ENCODE measurements at regions not wholly inside any gene's neighbourhood (a gene's known extent, or its start where the extent isn't known, plus 50 kb on each side); places are given as distances from the start of the nearest gene placed in this dataset.

DNA sequence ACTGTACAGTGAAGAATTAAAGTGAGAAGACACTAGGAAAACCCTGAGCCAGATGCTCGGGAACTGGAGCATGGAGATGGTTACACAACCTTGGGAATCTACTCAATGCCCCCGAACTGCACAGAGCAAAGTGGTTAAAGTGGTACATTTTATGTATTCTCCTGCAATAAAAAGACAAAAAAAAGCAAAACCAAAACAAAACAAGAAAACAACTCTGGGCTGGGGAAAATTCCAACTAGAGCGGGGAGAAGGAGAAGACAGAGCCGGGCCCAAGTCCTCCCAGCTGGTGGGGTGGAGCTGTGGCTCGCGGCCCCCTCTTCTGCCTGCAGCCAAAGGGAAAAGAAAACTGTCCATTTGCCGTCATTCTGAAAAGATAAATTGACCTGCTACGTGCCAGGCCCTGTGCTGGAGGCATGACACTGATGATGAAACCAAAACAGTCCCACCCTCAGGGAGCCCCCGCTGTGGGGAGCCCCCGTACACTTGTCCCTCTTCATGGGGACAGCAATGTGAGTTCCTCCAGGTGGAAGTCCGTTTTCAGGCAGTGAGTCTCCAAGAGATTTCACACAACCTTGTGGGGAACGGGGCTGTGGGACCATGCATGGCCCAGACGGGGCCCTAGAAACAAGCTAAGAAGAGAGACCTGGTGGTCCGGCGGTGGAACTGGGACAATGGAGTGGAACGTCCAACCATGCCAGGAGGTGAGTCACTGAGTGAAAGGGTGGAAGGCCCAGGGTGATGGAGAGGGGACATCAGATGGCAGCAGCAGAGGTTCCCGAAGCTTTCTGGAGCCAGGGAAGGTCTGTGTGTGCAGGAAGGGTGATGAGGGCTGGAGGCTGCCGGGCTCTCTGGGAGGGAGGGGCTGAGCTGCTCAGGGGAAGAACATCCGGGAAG, 114.8 kb upstream of the COL5A1 start:
- Mint-ChIP-seq H3K9me3 (peaks cover 41% of the 10 kb centered on the region), H3K4me3 (no peak overlapping the region), H3K27ac (no peak overlapping the region), H3K36me3 (no peaks in the 10 kb centered on the region), H3K27me3 (ENCODE audit: insufficient read depth, low read depth) (peaks cover 16% of the 10 kb centered on the region), H3K4me1 (peaks cover 3% of the 10 kb centered on the region)
- Histone ChIP-seq H3K4me3 (no peak overlapping the region), H2AFZ (replicated peaks) (no peak overlapping the region), H3K9ac (no peak overlapping the region), H3K4me1 (no peaks in the 10 kb centered on the region), H4K20me1 (ENCODE audit: low read depth) (no peaks in the 10 kb centered on the region), H3K4me2 (no peak overlapping the region), H3K36me3 (no peaks in the 10 kb centered on the region), H3K27ac (no peak overlapping the region), H3K27me3 (no peaks in the 10 kb centered on the region), H3K79me2 (ENCODE audit: low read depth) (no peaks in the 10 kb centered on the region), H3F3A (ENCODE audit: low read depth) (no peaks in the 10 kb centered on the region), H3K9me3 (ENCODE audit: low read depth) (no peaks in the 10 kb centered on the region)
- DNase-seq (ENCODE audit: low spot score), result no peak
- TF ChIP-seq EZH2 (IDR thresholded peaks at IDR 0.05) (no peak), CTCF (IDR thresholded peaks at IDR 0.05) (no peak), EZH2phosphoT487 (IDR thresholded peaks at IDR 0.05) (no peak)

GRCh38 chr9:134530724-134531123, 110.9 kb upstream of the COL5A1 start:
- Mint-ChIP-seq H3K36me3 (no peaks in the 10 kb centered on the region), H3K27ac (no peak overlapping the region), H3K4me3 (no peak overlapping the region), H3K27me3 (ENCODE audit: insufficient read depth, low read depth) (peaks cover 10% of the 10 kb centered on the region), H3K4me1 (no peaks in the 10 kb centered on the region), H3K9me3 (peaks cover 36% of the 10 kb centered on the region)
- no peak overlapping the region for H2AFZ ChIP-seq (replicated peaks)
- H3K4me2 ChIP-seq, result no peak overlapping the region
- no peaks in the 10 kb centered on the region for H3K79me2 ChIP-seq (ENCODE audit: low read depth)
- DNase-seq (ENCODE audit: low spot score), result no peak
- H3F3A ChIP-seq (ENCODE audit: low read depth), result no peaks in the 10 kb centered on the region
- no peaks in the 10 kb centered on the region for H3K36me3 ChIP-seq
- H3K9me3 ChIP-seq (ENCODE audit: low read depth), result no peaks in the 10 kb centered on the region
- no peaks in the 10 kb centered on the region for H3K4me1 ChIP-seq
- no peaks in the 10 kb centered on the region for H3K27me3 ChIP-seq
- TF ChIP-seq CTCF (IDR thresholded peaks at IDR 0.05) (no peak), EZH2 (IDR thresholded peaks at IDR 0.05) (no peak)
- no peak overlapping the region for H3K9ac ChIP-seq
- H3K27ac ChIP-seq, result no peak overlapping the region
- H4K20me1 ChIP-seq (ENCODE audit: low read depth), result no peaks in the 10 kb centered on the region
- no peak overlapping the region for H3K4me3 ChIP-seq

GRCh38 chr9:134531220-134531970, 110.2 kb upstream of the COL5A1 start:
- TF ChIP-seq EZH2 (IDR thresholded peaks at IDR 0.05) (no peak), CTCF (IDR thresholded peaks at IDR 0.05) (no peak), EZH2phosphoT487 (IDR thresholded peaks at IDR 0.05) (no peak)
- no peaks in the 10 kb centered on the region for H3K4me1 ChIP-seq
- no peak overlapping the region for H3K27ac ChIP-seq
- no peak overlapping the region for H3K9ac ChIP-seq
- Mint-ChIP-seq H3K9me3 (peaks cover 33% of the 10 kb centered on the region), H3K27ac (no peak overlapping the region), H3K4me3 (no peak overlapping the region), H3K36me3 (no peaks in the 10 kb centered on the region), H3K27me3 (ENCODE audit: insufficient read depth, low read depth) (peaks cover 10% of the 10 kb centered on the region), H3K4me1 (no peaks in the 10 kb centered on the region)
- DNase-seq (ENCODE audit: low spot score), result no peak
- no peaks in the 10 kb centered on the region for H3K27me3 ChIP-seq
- H3F3A ChIP-seq (ENCODE audit: low read depth), result no peaks in the 10 kb centered on the region
- H3K36me3 ChIP-seq, result no peaks in the 10 kb centered on the region
- no peak overlapping the region for H2AFZ ChIP-seq (replicated peaks)
- H3K79me2 ChIP-seq (ENCODE audit: low read depth), result no peaks in the 10 kb centered on the region
- no peaks in the 10 kb centered on the region for H4K20me1 ChIP-seq (ENCODE audit: low read depth)
- no peak overlapping the region for H3K4me3 ChIP-seq
- H3K9me3 ChIP-seq (ENCODE audit: low read depth), result no peaks in the 10 kb centered on the region
- no peak overlapping the region for H3K4me2 ChIP-seq
